ENCODE measurements at regions not wholly inside any gene's neighbourhood (a gene's known extent, or its start where the extent isn't known, plus 50 kb on each side); places are given as distances from the start of the nearest gene placed in this dataset.

DNA sequence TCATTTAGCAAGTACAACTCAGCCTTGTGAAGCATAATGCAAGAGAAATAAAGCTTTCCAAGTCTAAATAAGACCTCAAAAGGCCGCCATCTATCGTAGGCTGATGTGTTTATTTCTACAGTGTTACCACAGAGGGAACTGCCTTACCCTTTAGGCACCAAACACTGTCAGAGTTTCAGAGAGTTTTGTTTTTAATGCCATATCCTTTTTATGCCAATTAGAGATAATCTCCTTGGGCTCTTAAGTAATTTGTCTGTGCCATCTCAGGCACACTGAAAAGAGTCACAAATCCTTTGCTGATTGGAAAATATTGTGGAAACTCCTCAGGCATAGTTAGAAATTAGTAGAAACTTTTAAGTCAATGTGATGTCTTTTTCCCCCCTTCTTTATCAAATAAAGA, 797.1 kb downstream of the SLC4A3 start:
- Histone ChIP-seq H2AFZ (no peak overlapping the region), H3K9me3 (ENCODE audit: low read depth) (no peaks in the 10 kb centered on the region), H3K27me3 (no peaks in the 10 kb centered on the region), H3K4me3 (no peak overlapping the region), H3K27ac (no peak overlapping the region), H3K79me2 (no peaks in the 10 kb centered on the region), H3K4me1 (ENCODE audit: insufficient read depth) (no peaks in the 10 kb centered on the region), H3K4me2 (no peak overlapping the region), H3K9me2 (replicated peaks; ENCODE audit: insufficient read depth) (no peaks in the 10 kb centered on the region), H3K36me3 (replicated peaks; ENCODE audit: insufficient read depth, low read depth) (no peaks in the 10 kb centered on the region), H4K20me1 (ENCODE audit: insufficient read depth, poor library complexity, severe bottlenecking) (no peaks in the 10 kb centered on the region)
- 55% methylated on average over 2 of the region's 2 CpGs for WGBS (ENCODE audit: low lambda C conversion rate, missing lambda C conversion rate)
- TF ChIP-seq, protein P1, sequence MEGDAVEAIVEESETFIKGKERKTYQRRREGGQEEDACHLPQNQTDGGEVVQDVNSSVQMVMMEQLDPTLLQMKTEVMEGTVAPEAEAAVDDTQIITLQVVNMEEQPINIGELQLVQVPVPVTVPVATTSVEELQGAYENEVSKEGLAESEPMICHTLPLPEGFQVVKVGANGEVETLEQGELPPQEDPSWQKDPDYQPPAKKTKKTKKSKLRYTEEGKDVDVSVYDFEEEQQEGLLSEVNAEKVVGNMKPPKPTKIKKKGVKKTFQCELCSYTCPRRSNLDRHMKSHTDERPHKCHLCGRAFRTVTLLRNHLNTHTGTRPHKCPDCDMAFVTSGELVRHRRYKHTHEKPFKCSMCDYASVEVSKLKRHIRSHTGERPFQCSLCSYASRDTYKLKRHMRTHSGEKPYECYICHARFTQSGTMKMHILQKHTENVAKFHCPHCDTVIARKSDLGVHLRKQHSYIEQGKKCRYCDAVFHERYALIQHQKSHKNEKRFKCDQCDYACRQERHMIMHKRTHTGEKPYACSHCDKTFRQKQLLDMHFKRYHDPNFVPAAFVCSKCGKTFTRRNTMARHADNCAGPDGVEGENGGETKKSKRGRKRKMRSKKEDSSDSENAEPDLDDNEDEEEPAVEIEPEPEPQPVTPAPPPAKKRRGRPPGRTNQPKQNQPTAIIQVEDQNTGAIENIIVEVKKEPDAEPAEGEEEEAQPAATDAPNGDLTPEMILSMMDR (IDR thresholded peaks at IDR 0.05; ENCODE audit: poor library complexity): no peak
- no peak for TF ChIP-seq EZH2phosphoT487 (IDR thresholded peaks at IDR 0.05; ENCODE audit: low read depth, severe bottlenecking, unreplicated experiment)
- no peak for TF ChIP-seq EZH2 (IDR thresholded peaks at IDR 0.05; ENCODE audit: borderline replicate concordance)
- no peak for DNase-seq (ENCODE audit: low spot score)

DNA sequence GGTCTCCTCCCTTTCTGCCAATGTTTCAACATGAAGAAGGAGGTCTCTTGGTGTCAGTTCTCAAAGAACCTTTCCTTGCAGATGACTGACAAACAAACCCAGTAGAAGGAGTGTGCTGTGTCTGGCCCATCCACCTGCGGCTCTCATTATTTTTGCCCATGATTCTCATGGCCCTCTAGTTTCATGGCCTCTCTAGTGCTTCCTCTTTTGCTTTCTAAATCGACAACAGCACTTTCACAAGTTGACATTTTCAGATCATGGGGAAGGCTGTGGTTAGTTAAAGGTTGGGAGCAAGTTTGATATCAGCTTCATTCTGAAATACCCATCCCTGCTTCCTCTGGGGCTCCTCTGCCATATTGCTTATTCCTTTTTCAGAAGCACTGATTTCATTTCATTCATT, 805.2 kb downstream of the SLC4A3 start:
- Histone ChIP-seq H3K4me3 (no peak overlapping the region), H2AFZ (no peak overlapping the region), H3K9me3 (ENCODE audit: low read depth) (no peaks in the 10 kb centered on the region), H3K36me3 (replicated peaks; ENCODE audit: insufficient read depth, low read depth) (no peaks in the 10 kb centered on the region), H3K9me2 (replicated peaks; ENCODE audit: insufficient read depth) (no peaks in the 10 kb centered on the region), H3K4me2 (no peak overlapping the region), H4K20me1 (ENCODE audit: insufficient read depth, poor library complexity, severe bottlenecking) (no peaks in the 10 kb centered on the region), H3K79me2 (no peaks in the 10 kb centered on the region), H3K27me3 (no peaks in the 10 kb centered on the region), H3K27ac (no peak overlapping the region), H3K4me1 (ENCODE audit: insufficient read depth) (no peaks in the 10 kb centered on the region)
- no peak for DNase-seq (ENCODE audit: low spot score)
- TF ChIP-seq EZH2 (IDR thresholded peaks at IDR 0.05; ENCODE audit: borderline replicate concordance) (no peak), EZH2phosphoT487 (IDR thresholded peaks at IDR 0.05; ENCODE audit: low read depth, severe bottlenecking, unreplicated experiment) (no peak)
- TF ChIP-seq, protein P1 (IDR thresholded peaks at IDR 0.05; ENCODE audit: poor library complexity): no peak
- WGBS (ENCODE audit: low lambda C conversion rate, missing lambda C conversion rate): 83% methylated on average over 2 of the region's 2 CpGs

DNA sequence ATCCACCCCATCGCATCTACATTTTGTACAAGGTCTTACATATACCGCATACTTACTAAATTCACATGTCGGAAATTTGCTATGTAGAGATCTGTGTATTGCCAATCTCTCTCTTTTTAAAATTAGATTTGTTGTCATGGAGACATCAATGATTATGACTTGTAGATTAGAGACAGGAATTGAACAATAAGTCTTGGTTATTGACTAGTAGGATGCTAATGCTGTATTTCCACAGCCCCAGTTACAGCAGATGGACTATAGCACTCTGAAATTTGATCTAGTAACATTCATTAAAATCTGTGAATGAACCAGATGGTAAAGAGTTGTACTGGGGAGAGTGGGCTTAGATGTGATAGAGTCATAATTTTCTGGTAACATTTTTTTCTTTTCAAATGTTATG, 805.7 kb downstream of the SLC4A3 start:
- no peak overlapping the region for H3K27ac ChIP-seq
- TF ChIP-seq, protein P1 (IDR thresholded peaks at IDR 0.05; ENCODE audit: poor library complexity): no peak
- TF ChIP-seq EZH2 (IDR thresholded peaks at IDR 0.05; ENCODE audit: borderline replicate concordance) (no peak), EZH2phosphoT487 (IDR thresholded peaks at IDR 0.05; ENCODE audit: low read depth, severe bottlenecking, unreplicated experiment) (no peak)
- WGBS (ENCODE audit: low lambda C conversion rate, missing lambda C conversion rate): 99% methylated on average over 3 of the region's 3 CpGs
- no peak for DNase-seq (ENCODE audit: low spot score)
- H3K9me3 ChIP-seq (ENCODE audit: low read depth): no peaks in the 10 kb centered on the region
- H3K9me2 ChIP-seq (replicated peaks; ENCODE audit: insufficient read depth): no peaks in the 10 kb centered on the region
- H3K79me2 ChIP-seq: no peaks in the 10 kb centered on the region
- H2AFZ ChIP-seq: no peak overlapping the region
- H3K4me1 ChIP-seq (ENCODE audit: insufficient read depth): no peaks in the 10 kb centered on the region
- H3K36me3 ChIP-seq (replicated peaks; ENCODE audit: insufficient read depth, low read depth): no peaks in the 10 kb centered on the region
- H3K4me2 ChIP-seq: no peak overlapping the region
- H4K20me1 ChIP-seq (ENCODE audit: insufficient read depth, poor library complexity, severe bottlenecking): no peaks in the 10 kb centered on the region
- H3K27me3 ChIP-seq: no peaks in the 10 kb centered on the region
- H3K4me3 ChIP-seq: no peak overlapping the region

DNA sequence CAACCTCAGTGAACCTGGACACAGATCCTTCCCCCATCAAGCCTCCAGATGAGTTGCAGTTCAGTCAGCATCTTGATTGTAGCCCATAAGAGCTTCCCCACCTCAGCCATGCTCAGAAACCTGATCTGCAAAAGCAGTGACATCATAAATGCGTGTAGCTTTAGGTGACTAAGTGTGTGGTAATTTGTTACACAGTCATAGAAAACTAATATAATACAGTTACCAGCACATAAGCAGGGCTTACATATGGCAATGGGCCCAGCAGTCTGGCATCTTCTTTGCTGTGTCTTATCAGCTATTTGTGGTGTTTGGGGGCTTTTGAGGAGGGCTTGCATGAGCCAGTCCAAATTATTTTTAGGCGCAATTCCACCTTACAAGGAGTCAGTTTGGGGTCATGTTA, 807.0 kb downstream of the SLC4A3 start:
- Histone ChIP-seq H3K27me3 (no peaks in the 10 kb centered on the region), H3K27ac (no peak overlapping the region), H3K79me2 (no peaks in the 10 kb centered on the region), H3K4me3 (no peak overlapping the region), H3K9me3 (ENCODE audit: low read depth) (no peaks in the 10 kb centered on the region), H3K4me1 (ENCODE audit: insufficient read depth) (no peaks in the 10 kb centered on the region), H2AFZ (no peak overlapping the region), H3K4me2 (no peak overlapping the region), H3K9me2 (replicated peaks; ENCODE audit: insufficient read depth) (peaks cover 3% of the 10 kb centered on the region), H4K20me1 (ENCODE audit: insufficient read depth, poor library complexity, severe bottlenecking) (no peaks in the 10 kb centered on the region), H3K36me3 (replicated peaks; ENCODE audit: insufficient read depth, low read depth) (no peaks in the 10 kb centered on the region)
- TF ChIP-seq EZH2phosphoT487 (IDR thresholded peaks at IDR 0.05; ENCODE audit: low read depth, severe bottlenecking, unreplicated experiment): no peak
- TF ChIP-seq, protein P1 (IDR thresholded peaks at IDR 0.05; ENCODE audit: poor library complexity): no peak
- no peak for TF ChIP-seq EZH2 (IDR thresholded peaks at IDR 0.05; ENCODE audit: borderline replicate concordance)
- 85% methylated on average over 2 of the region's 2 CpGs for WGBS (ENCODE audit: low lambda C conversion rate, missing lambda C conversion rate)
- no peak for DNase-seq (ENCODE audit: low spot score)

Measured in hepatocyte (in vitro differentiated cells).